GM12873 (cell line): ENCODE measurements at regions not wholly inside any gene's neighbourhood (a gene's known extent, or its start where the extent isn't known, plus 50 kb on each side); places are given as distances from the start of the nearest gene placed in this dataset.

Experiments used
- TF ChIP-seq, protein P1 (sequence below): IDR thresholded peaks from 2 replicates; pipeline ENCODE4 v1.5.1; 2012; ENCODE audit warnings: low read depth, mild to moderate bottlenecking, moderate library complexity, low read length, control low read depth; ENCODE audit not compliant: insufficient read depth; ENCODE audit errors: missing control alignments

DNA sequence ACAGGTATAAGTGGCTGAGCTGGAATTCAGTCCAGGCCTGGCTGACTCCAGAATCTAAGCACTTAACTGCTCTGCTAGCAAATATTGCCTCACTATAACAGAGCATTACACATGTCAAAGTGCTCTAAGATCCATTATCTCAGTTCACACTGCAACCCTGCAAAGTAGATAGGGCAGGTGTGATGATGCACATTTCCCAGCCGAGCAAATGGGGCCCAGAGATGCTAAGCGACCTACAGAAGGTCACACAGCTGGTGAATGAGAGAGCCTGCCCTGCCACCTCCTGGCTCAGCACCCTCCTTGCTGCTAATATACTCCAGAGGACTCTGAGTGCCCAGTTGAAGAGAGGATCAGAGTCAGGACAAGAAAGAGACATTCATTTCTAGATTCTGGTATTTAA, 73.6 kb upstream of the CCL1 start:
- TF ChIP-seq, protein P1, sequence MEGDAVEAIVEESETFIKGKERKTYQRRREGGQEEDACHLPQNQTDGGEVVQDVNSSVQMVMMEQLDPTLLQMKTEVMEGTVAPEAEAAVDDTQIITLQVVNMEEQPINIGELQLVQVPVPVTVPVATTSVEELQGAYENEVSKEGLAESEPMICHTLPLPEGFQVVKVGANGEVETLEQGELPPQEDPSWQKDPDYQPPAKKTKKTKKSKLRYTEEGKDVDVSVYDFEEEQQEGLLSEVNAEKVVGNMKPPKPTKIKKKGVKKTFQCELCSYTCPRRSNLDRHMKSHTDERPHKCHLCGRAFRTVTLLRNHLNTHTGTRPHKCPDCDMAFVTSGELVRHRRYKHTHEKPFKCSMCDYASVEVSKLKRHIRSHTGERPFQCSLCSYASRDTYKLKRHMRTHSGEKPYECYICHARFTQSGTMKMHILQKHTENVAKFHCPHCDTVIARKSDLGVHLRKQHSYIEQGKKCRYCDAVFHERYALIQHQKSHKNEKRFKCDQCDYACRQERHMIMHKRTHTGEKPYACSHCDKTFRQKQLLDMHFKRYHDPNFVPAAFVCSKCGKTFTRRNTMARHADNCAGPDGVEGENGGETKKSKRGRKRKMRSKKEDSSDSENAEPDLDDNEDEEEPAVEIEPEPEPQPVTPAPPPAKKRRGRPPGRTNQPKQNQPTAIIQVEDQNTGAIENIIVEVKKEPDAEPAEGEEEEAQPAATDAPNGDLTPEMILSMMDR = peak; percentile 2

DNA sequence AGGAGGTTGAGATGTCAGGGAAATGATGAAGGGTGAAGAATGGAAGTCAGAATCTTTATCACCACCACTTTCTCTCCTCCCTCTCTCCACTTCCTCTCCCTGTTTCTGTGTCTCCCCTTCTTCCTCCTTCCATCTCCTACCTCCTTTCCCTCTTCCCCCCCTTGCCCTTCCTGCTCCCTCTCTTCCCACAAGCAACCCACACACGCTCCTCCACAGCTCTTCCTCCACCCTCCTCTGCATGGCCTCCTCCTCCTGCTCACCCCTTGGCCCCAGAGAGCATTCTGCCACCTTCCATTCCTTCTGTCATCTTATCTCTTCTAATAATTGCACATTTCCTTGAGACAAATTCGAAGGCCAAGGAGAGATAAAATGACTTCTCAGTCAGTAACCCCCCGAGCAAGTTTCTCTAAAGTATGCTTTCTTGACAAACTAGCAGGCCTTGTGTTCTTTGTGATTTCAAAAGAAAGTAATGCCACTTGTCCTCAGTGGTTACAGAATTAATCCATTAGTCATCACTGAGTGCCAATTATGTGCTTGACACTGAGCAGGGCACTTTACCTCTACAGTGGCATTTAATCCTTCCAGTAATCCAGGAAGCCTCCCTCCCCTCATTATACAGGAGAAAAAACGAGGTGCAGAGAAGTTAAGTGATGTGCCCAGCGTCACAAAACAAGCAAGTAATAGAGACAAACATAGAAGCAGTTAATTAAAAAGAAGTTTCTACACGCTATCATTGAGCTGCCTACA, 72.3 kb upstream of the CCL1 start:
- TF ChIP-seq, protein P1 = no peak

DNA sequence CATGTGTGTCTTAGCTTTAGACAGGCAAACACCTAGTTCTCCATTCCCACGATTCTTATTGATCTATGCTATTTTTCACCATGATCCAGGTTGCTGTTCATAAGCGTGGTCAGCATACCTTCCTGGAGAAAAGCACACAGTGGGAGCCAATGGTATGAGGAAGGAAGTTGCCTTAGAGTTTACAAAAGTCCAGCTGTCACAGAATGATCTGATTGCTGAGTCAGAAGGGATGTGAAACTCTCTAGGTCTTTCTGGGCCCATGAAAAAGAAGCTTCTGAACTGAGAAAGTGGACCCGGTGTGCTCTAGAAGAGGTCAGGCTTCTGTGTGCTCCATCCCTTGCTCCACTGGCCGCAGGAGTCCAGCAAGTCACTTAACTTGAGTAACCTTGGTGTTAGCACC, 71.0 kb upstream of the CCL1 start:
- TF ChIP-seq, protein P1 = no peak

DNA sequence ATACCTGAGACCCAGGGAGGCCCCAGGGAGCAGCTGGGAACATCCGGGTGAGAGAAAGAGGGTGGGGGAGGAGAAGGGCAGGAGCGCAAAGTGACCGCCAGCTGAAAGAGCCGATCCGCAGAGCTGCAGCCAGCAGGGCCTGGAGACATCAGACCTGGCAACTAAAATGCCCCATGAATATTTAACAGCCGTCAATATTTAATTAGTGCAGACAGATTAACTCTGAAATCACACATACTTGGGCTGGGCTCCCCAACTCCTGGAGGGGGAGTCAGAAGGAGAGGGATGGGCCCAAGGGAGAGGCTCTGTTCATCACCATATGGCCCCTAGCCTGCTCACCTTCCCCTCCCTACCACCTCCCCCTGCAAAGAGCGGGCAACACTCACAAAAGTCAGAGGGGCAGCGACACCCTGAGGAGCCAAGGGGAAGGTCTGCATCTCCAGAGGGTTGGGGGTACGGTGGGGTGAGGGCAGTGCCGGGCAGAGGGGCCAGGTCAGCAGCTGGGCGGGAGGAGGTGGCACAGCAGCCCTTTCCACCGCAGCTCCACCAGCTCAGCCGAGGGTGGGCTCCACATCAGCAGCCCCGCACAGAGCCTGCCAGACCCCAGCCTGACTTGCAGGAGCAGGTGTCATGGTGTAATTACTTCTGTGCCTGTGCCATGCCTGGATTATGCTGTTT, 61.9 kb upstream of the CCL1 start:
- TF ChIP-seq, protein P1 = no peak

DNA sequence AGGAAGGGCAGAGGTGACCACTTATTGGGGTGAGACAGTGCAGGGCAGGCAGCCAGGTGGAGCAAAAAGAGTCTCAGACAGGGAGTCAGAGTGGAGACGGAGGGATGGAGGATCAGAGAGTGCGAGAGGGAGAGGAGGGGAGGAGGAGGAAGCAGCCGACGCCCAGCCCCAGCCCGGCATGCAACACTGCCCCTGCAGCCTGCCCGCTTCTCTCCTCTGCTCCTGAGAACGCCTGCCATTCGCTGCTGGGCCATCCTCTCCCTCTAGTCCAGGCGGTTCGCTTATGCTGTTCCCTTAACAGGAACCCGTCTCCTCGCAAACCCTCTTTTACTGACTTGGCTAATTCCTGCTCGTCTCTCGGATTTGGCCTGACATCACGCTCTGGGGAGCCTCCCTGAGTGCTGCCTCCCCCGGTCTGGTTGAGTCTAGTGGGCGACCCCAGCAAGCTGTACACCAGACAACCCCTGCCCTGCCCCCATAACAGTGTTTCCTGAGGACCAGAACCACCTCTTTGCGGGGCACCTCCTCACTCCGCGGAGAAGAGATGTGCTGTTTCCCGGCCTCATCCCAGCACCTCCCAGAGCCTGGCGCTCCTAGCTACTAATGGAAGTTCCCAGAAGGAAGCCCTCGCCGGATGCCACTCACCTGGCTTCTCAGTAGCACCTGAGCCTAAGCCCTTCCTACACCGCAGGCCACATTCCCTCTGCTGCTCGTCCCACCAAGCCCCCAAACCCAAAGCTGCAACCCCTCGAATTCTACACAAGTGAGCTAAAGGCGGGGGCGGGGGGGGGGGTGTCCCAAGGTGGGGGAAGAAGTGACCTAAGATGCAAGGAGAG, 61.2 kb upstream of the CCL1 start:
- TF ChIP-seq, protein P1 = no peak

DNA sequence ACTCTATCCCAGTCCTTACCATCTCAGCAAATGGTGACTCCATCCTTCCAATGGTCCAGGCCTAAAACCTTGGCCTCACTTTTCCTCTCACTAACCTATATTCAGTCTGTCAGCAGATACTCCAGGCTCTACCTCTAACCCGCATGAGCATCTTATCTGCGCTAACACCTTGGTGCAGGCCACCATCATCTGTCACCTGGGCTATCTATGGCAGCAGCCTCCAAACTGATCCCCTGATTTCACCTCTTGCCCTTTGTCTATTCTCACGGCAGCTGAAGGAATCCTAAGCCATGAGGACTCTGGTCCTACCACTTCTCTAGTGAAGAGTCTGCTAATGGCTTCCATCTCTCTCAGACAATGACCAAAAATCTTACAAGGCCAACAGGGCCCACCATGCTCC, 57.9 kb upstream of the CCL1 start:
- TF ChIP-seq, protein P1 = no peak

DNA sequence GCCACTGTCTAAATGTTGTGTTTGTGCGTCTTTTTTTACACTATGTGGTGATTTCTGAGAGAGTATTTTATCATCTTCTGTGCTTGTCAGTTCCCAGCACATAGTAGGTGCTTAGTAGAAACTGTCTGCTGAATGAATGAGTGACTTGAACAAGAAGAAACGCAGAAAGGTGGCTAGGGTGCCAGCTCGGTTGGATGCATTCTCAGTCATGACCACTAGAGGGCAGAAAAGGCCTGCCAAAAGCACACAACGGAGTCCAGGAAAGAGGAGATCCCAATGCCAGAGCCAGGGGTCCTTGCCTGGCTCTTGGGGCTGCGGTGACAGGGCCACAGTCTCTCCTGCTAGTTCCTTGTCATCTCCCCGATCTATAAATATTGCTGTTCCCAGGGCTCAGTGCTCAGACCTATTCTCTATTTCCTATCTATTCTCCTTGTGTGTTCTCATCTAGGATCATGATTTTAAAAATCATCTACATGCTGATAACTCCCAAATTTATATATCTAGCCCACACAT, 57.3 kb upstream of the CCL1 start:
- TF ChIP-seq, protein P1 = peak; percentile 97
